Endothelial cell of umbilical vein (primary cell): ENCODE measurements at regions not wholly inside any gene's neighbourhood (a gene's known extent, or its start where the extent isn't known, plus 50 kb on each side); places are given as distances from the start of the nearest gene placed in this dataset.

Source experiments
- EZH2 ChIP-seq: IDR thresholded peaks from 2 replicates; pipeline ENCODE4 v1.6.1; 2012; ENCODE audit warnings: borderline replicate concordance, low read depth, mild to moderate bottlenecking, moderate library complexity, low read length, inconsistent platforms; ENCODE audit not compliant: severe bottlenecking
- FOS ChIP-seq: IDR thresholded peaks from 2 replicates; pipeline ENCODE4 v1.6.1; 2011; ENCODE audit warnings: mild to moderate bottlenecking, low read length, moderate library complexity, borderline replicate concordance; ENCODE audit not compliant: insufficient read depth
- POLR2AphosphoS5 ChIP-seq: IDR thresholded peaks from 2 replicates; pipeline ENCODE4 v1.6.1; 2012; ENCODE audit warnings: low read depth, mild to moderate bottlenecking, control low read depth, low read length, moderate library complexity; ENCODE audit not compliant: insufficient read depth
- TF ChIP-seq, protein P1 (sequence below), 2 donors: IDR thresholded peaks; 1 replicate in 1 of 2; 2 replicates in 1 of 2; pipeline ENCODE4 v1.5.1; 2011; ENCODE audit warnings: low read length in 2 of 2, mild to moderate bottlenecking in 2 of 2, moderate library complexity in 2 of 2, control low read depth in 1 of 2, inconsistent platforms in 1 of 2, low read depth in 1 of 2; ENCODE audit not compliant: insufficient read depth in 1 of 2; ENCODE audit errors: extremely low read depth in 1 of 2
- TF ChIP-seq, protein P2 (sequence below): IDR thresholded peaks from 2 replicates; pipeline ENCODE4 v1.6.1; 2011; ENCODE audit not compliant: insufficient read depth, insufficient read length

DNA sequence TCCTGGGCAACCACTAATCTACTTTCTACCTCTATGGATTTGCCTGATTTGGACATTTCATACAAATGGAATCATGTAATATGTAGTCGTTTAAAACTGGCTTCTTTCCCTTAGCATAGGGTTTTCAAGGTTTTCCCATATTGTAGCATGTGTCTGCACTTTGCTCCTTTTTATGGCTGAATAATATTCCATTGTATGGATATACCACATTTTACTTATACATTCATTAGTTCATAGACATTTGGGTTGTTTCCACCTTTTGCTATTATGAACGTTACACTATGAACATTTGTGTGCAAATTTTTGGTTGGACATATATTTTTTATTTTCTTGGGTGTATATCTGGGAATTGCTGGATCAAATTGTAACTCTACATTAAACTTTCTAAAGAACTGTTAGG, 600.4 kb upstream of the NOX3 start:
- TF ChIP-seq, protein P1, sequence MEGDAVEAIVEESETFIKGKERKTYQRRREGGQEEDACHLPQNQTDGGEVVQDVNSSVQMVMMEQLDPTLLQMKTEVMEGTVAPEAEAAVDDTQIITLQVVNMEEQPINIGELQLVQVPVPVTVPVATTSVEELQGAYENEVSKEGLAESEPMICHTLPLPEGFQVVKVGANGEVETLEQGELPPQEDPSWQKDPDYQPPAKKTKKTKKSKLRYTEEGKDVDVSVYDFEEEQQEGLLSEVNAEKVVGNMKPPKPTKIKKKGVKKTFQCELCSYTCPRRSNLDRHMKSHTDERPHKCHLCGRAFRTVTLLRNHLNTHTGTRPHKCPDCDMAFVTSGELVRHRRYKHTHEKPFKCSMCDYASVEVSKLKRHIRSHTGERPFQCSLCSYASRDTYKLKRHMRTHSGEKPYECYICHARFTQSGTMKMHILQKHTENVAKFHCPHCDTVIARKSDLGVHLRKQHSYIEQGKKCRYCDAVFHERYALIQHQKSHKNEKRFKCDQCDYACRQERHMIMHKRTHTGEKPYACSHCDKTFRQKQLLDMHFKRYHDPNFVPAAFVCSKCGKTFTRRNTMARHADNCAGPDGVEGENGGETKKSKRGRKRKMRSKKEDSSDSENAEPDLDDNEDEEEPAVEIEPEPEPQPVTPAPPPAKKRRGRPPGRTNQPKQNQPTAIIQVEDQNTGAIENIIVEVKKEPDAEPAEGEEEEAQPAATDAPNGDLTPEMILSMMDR (IDR thresholded peaks at IDR 0.05; ENCODE audit: extremely low read depth in 1 of 2, insufficient read depth in 1 of 2, low read depth in 1 of 2, low read length in 2 of 2), result no peak
- no peak for TF ChIP-seq POLR2AphosphoS5
- TF ChIP-seq, protein P2, sequence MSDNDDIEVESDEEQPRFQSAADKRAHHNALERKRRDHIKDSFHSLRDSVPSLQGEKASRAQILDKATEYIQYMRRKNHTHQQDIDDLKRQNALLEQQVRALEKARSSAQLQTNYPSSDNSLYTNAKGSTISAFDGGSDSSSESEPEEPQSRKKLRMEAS, result no peak
- no peak for TF ChIP-seq EZH2
- no peak for TF ChIP-seq FOS
